ENCODE measurements at regions not wholly inside any gene's neighbourhood (a gene's known extent, or its start where the extent isn't known, plus 50 kb on each side); places are given as distances from the start of the nearest gene placed in this dataset.

DNA sequence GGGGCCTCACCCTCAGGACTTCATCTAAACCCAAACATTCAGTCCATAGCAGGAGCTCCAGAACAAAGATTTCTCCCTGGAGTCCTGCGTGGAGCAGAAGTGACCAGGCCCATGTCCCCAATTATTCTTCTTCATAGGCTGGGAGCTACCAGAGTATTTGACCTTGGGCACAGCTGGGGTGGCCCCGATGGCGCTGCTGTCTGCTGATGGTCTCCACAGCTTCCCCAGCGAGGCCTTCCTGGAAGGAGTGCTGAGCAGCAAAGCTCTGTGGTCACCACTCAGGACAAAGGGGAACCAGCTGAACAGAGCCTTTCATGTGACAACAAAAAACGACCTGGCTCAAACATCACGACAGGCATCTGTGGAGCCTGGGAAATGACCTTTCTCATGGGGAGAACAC is 62.7 kb upstream of the ARGLU1 start:
- ATAC-seq (no peak), DNase-seq (ENCODE audit: low read depth, low spot score) (no peak)
- Histone ChIP-seq H3K79me2 (ENCODE audit: insufficient read depth, low read length) (no peaks in the 10 kb centered on the region), H3K4me1 (ENCODE audit: control insufficient read depth in 1 of 2, insufficient read depth in 2 of 2, low read length in 2 of 2) (no peaks in the 10 kb centered on the region), H3K9me2 (ENCODE audit: insufficient read depth) (no peaks in the 10 kb centered on the region), H4K20me1 (ENCODE audit: insufficient read depth) (no peaks in the 10 kb centered on the region), H3K4me3 (replicated peaks in 1 of 2; ENCODE audit: low read depth in 1 of 2, low read length in 2 of 2) (no peak overlapping the region), H3K9ac (ENCODE audit: low read length) (no peak overlapping the region), H3K36me3 (ENCODE audit: control insufficient read depth in 1 of 2, insufficient read depth in 2 of 2, low read length in 2 of 2) (no peaks in the 10 kb centered on the region), H3K27me3 (ENCODE audit: insufficient read depth, low read length) (peaks cover 34% of the 10 kb centered on the region), H3K27ac (ENCODE audit: low read depth, low read length) (no peak overlapping the region), H3K9me3 (ENCODE audit: control insufficient read depth in 1 of 2, insufficient read depth in 1 of 2, low read depth in 1 of 2, low read length in 2 of 2) (no peaks in the 10 kb centered on the region), H2AFZ (ENCODE audit: low read depth, low read length, poor library complexity, severe bottlenecking) (no peak overlapping the region), H3K4me2 (ENCODE audit: low read length) (no peak overlapping the region)
- ChIA-PET RAD21 (ENCODE audit: low non-redundant PET in 1 of 2, low total read pairs in 2 of 2, uncharacterized antibody in 2 of 2, unreplicated experiment in 2 of 2) (no interaction called here), POLR2A (no interaction called here), CTCF (interaction anchor here (2.0 kb wide), 1 partner anchor 10 kb away, joined by 6 read pairs; no protein-coding TSS in a partner anchor)
- intact Hi-C loops (cut with micrococcal nuclease) = no loop called here
- TF ChIP-seq FOSL1 (IDR thresholded peaks at IDR 0.05; ENCODE audit: low read depth) (no peak), YY1 (IDR thresholded peaks at IDR 0.05; ENCODE audit: extremely low read depth, insufficient replicate concordance, low read depth, low read length) (no peak), ZFX (IDR thresholded peaks at IDR 0.05) (no peak), POLR2A (IDR thresholded peaks at IDR 0.05; ENCODE audit: borderline replicate concordance, extremely low read depth, insufficient read depth, insufficient read length) (no peak)
- TF ChIP-seq, protein P1, sequence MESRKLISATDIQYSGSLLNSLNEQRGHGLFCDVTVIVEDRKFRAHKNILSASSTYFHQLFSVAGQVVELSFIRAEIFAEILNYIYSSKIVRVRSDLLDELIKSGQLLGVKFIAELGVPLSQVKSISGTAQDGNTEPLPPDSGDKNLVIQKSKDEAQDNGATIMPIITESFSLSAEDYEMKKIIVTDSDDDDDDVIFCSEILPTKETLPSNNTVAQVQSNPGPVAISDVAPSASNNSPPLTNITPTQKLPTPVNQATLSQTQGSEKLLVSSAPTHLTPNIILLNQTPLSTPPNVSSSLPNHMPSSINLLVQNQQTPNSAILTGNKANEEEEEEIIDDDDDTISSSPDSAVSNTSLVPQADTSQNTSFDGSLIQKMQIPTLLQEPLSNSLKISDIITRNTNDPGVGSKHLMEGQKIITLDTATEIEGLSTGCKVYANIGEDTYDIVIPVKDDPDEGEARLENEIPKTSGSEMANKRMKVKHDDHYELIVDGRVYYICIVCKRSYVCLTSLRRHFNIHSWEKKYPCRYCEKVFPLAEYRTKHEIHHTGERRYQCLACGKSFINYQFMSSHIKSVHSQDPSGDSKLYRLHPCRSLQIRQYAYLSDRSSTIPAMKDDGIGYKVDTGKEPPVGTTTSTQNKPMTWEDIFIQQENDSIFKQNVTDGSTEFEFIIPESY (IDR thresholded peaks at IDR 0.05; ENCODE audit: extremely low read depth, insufficient replicate concordance, low read length) = no peak
- BruUV-seq (replicated peaks) = no TSS peak

DNA sequence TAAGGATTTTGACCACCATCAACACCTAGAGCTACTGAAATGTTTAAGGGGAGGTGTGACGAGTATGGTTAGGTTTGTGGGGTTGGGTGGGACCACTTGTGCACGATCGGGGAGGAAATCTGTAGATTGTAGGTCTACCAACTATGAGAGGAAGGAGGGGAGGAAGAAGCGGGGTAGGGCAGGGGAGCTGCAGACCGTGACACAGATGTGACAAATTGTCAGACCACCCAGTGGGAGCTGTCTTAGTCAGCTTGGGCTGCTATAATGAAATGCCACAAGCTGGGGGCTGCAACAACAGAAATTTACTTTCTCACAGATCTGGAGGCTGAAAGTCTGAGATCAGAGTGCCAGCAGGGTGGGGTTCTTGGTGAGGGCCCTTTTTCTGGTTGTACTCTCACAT is 62.2 kb upstream of the ARGLU1 start:
- Histone ChIP-seq H3K4me1 (ENCODE audit: control insufficient read depth in 1 of 2, insufficient read depth in 2 of 2, low read length in 2 of 2) (no peaks in the 10 kb centered on the region), H3K9me2 (ENCODE audit: insufficient read depth) (no peaks in the 10 kb centered on the region), H4K20me1 (ENCODE audit: insufficient read depth) (no peaks in the 10 kb centered on the region), H3K79me2 (ENCODE audit: insufficient read depth, low read length) (no peaks in the 10 kb centered on the region), H2AFZ (ENCODE audit: low read depth, low read length, poor library complexity, severe bottlenecking) (no peak overlapping the region), H3K27me3 (ENCODE audit: insufficient read depth, low read length) (peaks cover 38% of the 10 kb centered on the region), H3K4me2 (ENCODE audit: low read length) (no peak overlapping the region), H3K36me3 (ENCODE audit: control insufficient read depth in 1 of 2, insufficient read depth in 2 of 2, low read length in 2 of 2) (no peaks in the 10 kb centered on the region), H3K9me3 (ENCODE audit: control insufficient read depth in 1 of 2, insufficient read depth in 1 of 2, low read depth in 1 of 2, low read length in 2 of 2) (no peaks in the 10 kb centered on the region), H3K27ac (ENCODE audit: low read depth, low read length) (no peak overlapping the region), H3K4me3 (replicated peaks in 1 of 2; ENCODE audit: low read depth in 1 of 2, low read length in 2 of 2) (no peak overlapping the region), H3K9ac (ENCODE audit: low read length) (no peak overlapping the region)
- DNase-seq (ENCODE audit: low read depth, low spot score) = no peak
- ChIA-PET POLR2A (no interaction called here), CTCF (interaction anchor here (2.1 kb wide), 1 partner anchor 10 kb away, joined by 8 read pairs; no protein-coding TSS in a partner anchor), RAD21 (ENCODE audit: low non-redundant PET in 1 of 2, low total read pairs in 2 of 2, uncharacterized antibody in 2 of 2, unreplicated experiment in 2 of 2) (no interaction called here)
- BruUV-seq (replicated peaks) = no TSS peak
- intact Hi-C loops (cut with micrococcal nuclease) = no loop called here
- no peak for ATAC-seq
- TF ChIP-seq CEBPB (IDR thresholded peaks at IDR 0.05; ENCODE audit: low read depth) = no peak
- TF ChIP-seq, protein P2, sequence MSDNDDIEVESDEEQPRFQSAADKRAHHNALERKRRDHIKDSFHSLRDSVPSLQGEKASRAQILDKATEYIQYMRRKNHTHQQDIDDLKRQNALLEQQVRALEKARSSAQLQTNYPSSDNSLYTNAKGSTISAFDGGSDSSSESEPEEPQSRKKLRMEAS (IDR thresholded peaks at IDR 0.05) = no peak
- TF ChIP-seq ZFX (IDR thresholded peaks at IDR 0.05) = no peak
